GM18520 (cell line): ENCODE measurements at regions not wholly inside any gene's neighbourhood (a gene's known extent, or its start where the extent isn't known, plus 50 kb on each side); places are given as distances from the start of the nearest gene placed in this dataset.

Experiments used
- ATAC-seq: cut with Tn5 transposase; IDR thresholded peaks from one replicate; pipeline ENCODE4 v1.9.1; 2021; ENCODE audit not compliant: unreplicated experiment

- ATAC-seq: no peak
These were observed 391.0 kb downstream of the LMO7 start for GRCh38 chr13:76027131-76027530.

- no peak for ATAC-seq
These were observed 389.3 kb downstream of the LMO7 start for GRCh38 chr13:76025392-76025791.

GRCh38 chr13:76024151-76024550 is 388.0 kb downstream of the LMO7 start:
- ATAC-seq: no peak

- no peak for ATAC-seq
These were observed 387.5 kb downstream of the LMO7 start for GRCh38 chr13:76023652-76024051.

- no peak for ATAC-seq
These were observed 384.4 kb downstream of the LMO7 start for GRCh38 chr13:76020421-76020955.

- no peak for ATAC-seq
These were observed 383.4 kb downstream of the LMO7 start for GRCh38 chr13:76019421-76020044.

GRCh38 chr13:76017861-76018556 is 381.9 kb downstream of the LMO7 start:
- no peak for ATAC-seq

- peak; percentile 52 for ATAC-seq
These were observed 380.8 kb downstream of the LMO7 start for GRCh38 chr13:76016799-76017400.

- no peak for ATAC-seq
These were observed 378.5 kb downstream of the LMO7 start for GRCh38 chr13:76014406-76015318.

- no peak for ATAC-seq
These were observed 376.1 kb downstream of the LMO7 start for GRCh38 chr13:76012091-76012721.

- peak; percentile 74 for ATAC-seq
These were observed 373.2 kb downstream of the LMO7 start for GRCh38 chr13:76009267-76009890.

- no peak for ATAC-seq
These were observed 368.3 kb downstream of the LMO7 start for GRCh38 chr13:76004416-76004815.

- no peak for ATAC-seq
These were observed 364.0 kb downstream of the LMO7 start for GRCh38 chr13:76000131-76000530.

- no peak for ATAC-seq
These were observed 360.5 kb downstream of the LMO7 start for GRCh38 chr13:75996582-75996981.

GRCh38 chr13:75995966-75996365 is 359.8 kb downstream of the LMO7 start:
- no peak for ATAC-seq

- no peak for ATAC-seq
These were observed 357.7 kb downstream of the LMO7 start for GRCh38 chr13:75993823-75994222.

- ATAC-seq: no peak
These were observed 357.1 kb downstream of the LMO7 start for GRCh38 chr13:75993241-75993640.

- peak; percentile 71 for ATAC-seq
These were observed 350.7 kb downstream of the LMO7 start for GRCh38 chr13:75986818-75987217.

- no peak for ATAC-seq
These were observed 349.0 kb downstream of the LMO7 start for GRCh38 chr13:75985132-75985531.

- no peak for ATAC-seq
These were observed 342.7 kb downstream of the LMO7 start for GRCh38 chr13:75978818-75979217.
